ENCODE measurements at regions not wholly inside any gene's neighbourhood (a gene's known extent, or its start where the extent isn't known, plus 50 kb on each side); places are given as distances from the start of the nearest gene placed in this dataset.

DNA sequence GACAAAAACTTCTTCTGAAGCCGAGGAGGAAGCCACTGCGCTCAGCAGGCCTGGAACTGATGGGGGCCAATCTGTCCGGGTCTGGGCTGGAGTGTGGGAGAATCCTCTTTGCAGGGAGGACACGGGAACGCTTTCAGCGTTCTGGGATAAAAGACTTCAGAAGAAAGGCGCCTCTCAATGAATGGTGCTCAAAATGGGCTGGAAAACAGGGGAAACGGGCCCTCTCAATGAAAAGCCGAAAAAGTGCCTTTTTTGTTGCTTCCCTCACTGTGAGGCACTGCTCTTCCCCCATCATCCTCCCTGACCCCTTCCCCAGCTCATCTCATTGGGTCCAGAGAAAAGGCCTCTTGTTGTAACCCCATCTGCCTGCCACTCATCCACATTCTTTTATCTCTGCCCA, 119.5 kb upstream of the LRIG1 start:
- Mint-ChIP-seq H3K36me3 (ENCODE audit: unreplicated experiment) (no peaks in the 10 kb centered on the region), H3K27me3 (ENCODE audit: unreplicated experiment) (no peaks in the 10 kb centered on the region), H3K9me3 (ENCODE audit: unreplicated experiment) (no peaks in the 10 kb centered on the region), H3K27ac (ENCODE audit: unreplicated experiment) (no peak overlapping the region), H3K4me1 (ENCODE audit: unreplicated experiment) (peaks cover 25% of the 10 kb centered on the region), H3K4me3 (ENCODE audit: unreplicated experiment) (no peak overlapping the region)
- TF ChIP-seq, protein P1, sequence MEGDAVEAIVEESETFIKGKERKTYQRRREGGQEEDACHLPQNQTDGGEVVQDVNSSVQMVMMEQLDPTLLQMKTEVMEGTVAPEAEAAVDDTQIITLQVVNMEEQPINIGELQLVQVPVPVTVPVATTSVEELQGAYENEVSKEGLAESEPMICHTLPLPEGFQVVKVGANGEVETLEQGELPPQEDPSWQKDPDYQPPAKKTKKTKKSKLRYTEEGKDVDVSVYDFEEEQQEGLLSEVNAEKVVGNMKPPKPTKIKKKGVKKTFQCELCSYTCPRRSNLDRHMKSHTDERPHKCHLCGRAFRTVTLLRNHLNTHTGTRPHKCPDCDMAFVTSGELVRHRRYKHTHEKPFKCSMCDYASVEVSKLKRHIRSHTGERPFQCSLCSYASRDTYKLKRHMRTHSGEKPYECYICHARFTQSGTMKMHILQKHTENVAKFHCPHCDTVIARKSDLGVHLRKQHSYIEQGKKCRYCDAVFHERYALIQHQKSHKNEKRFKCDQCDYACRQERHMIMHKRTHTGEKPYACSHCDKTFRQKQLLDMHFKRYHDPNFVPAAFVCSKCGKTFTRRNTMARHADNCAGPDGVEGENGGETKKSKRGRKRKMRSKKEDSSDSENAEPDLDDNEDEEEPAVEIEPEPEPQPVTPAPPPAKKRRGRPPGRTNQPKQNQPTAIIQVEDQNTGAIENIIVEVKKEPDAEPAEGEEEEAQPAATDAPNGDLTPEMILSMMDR (IDR thresholded peaks at IDR 0.05), result no peak
- no peak for DNase-seq (ENCODE audit: extremely low spot score, unreplicated experiment)

DNA sequence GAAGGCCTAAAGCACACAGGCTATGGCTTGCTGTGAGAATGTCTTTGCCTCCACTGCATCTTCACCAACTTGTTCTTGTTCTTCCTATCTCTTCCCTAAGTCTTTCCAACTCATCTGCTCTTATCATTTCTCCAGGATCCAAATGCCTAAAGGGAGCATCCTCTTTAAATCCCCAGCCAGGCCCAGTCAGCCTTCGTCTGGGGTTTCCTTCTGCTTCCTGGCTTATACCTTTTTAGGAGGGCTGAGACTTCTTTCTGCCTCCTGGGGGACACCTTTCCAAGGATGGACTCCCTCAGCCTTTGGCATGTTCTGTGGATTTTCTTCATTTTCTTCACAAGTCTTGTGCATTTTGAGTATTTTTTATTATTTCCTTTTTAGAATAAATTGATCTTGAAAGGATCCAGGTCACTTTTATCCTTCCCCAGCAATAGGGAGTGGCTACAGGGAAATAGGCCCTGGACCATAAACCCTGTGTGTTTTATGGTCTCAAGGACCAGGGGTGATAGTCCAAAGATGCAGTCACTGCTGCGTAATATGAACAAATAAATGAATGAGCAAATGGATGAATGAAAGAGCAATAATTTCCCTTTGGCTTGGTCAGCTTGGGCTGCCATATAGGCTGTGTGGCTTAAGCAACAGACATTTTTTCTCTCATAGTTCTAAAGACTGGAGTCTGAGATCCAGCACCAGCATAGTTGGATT, 122.1 kb upstream of the LRIG1 start:
- Mint-ChIP-seq H3K9me3 (ENCODE audit: unreplicated experiment) (no peaks in the 10 kb centered on the region), H3K36me3 (ENCODE audit: unreplicated experiment) (no peaks in the 10 kb centered on the region), H3K27ac (ENCODE audit: unreplicated experiment) (no peak overlapping the region), H3K4me3 (ENCODE audit: unreplicated experiment) (no peak overlapping the region), H3K27me3 (ENCODE audit: unreplicated experiment) (no peaks in the 10 kb centered on the region), H3K4me1 (ENCODE audit: unreplicated experiment) (peaks cover 21% of the 10 kb centered on the region)
- no peak for DNase-seq (ENCODE audit: extremely low spot score, unreplicated experiment)
- TF ChIP-seq, protein P1 (IDR thresholded peaks at IDR 0.05), result no peak

DNA sequence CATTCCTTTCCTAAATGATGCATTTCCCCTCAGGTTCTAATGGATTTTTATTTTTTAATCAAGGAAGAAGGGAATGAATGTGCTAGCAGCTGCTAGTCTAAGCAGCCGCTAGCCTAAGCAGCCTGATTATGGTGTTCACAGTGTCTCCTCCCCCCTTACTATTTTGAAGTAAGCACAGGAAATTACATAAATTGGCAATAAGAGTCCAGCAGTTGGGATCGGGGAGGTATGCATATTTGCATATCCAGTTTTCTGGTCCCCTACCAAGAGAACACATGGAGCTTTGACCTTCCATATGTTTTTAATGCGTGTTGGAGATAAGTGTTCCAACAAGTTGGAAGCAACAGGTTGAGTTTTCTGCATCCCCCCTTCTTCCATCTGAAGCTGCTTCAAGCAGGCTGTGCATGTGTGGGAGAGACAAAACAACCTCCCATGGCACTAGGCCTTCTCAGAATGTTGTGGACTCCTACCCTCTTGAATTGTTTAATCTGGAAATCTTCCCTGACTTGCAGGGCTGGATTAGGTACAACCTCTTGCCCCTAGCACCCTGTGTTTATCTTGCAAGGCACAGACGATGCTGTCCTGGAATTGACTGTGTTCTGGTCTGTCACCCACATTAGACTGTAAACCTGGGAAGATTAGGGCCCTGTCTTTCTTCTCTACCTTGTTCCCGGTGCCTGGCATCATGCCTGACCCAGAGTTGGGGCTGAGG, 124.8 kb upstream of the LRIG1 start:
- Mint-ChIP-seq H3K36me3 (ENCODE audit: unreplicated experiment) (no peaks in the 10 kb centered on the region), H3K27me3 (ENCODE audit: unreplicated experiment) (no peaks in the 10 kb centered on the region), H3K4me3 (ENCODE audit: unreplicated experiment) (no peak overlapping the region), H3K4me1 (ENCODE audit: unreplicated experiment) (peaks cover 13% of the 10 kb centered on the region), H3K27ac (ENCODE audit: unreplicated experiment) (no peak overlapping the region), H3K9me3 (ENCODE audit: unreplicated experiment) (no peaks in the 10 kb centered on the region)
- TF ChIP-seq, protein P1 (IDR thresholded peaks at IDR 0.05), result no peak
- DNase-seq (ENCODE audit: extremely low spot score, unreplicated experiment), result no peak

DNA sequence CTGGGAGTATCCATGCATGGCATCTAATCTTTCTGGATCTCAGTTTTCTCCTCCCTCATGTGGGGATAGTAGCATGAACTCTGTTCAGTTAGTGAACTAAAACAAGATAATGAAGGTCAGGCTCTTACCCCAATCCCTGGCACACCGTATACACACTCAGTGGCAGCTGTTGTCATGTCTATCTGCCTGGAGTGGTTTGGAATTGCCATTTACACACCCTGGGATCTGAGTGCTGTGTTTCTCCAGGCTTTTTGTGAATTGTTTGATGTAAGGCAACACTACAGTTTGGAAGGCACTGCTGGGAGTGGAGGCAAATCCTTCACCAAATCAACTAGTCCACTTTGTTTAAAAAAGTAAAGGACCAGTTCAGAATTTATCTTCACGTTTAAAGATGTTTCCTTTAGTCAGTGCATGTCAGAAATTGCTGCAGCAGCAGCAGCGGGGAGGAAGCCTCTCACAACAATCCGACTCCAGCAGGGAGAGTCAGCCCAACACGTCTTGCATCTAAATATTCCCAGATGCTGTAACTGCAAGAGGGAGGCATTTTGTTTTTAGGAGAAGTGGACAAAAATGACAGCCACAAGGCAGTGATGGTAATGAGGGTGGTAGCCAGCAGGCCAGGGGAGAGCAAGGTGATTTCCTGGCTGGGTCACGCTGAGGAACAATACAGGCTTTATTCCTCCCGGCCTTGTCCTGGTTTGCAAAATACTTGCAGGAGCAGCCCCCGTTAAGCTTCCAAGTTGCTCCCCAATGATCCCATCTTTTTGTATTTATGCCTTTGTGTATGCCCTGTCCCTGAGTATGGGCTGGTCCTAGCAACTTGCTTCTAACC, 128.5 kb upstream of the LRIG1 start:
- TF ChIP-seq, protein P1 (IDR thresholded peaks at IDR 0.05), result no peak
- peaks cover 8% of the 10 kb centered on the region for H3K27me3 Mint-ChIP-seq (ENCODE audit: unreplicated experiment)
- no peaks in the 10 kb centered on the region for H3K9me3 Mint-ChIP-seq (ENCODE audit: unreplicated experiment)
- no peak overlapping the region for H3K27ac Mint-ChIP-seq (ENCODE audit: unreplicated experiment)
- H3K4me3 Mint-ChIP-seq (ENCODE audit: unreplicated experiment), result no peak overlapping the region
- H3K4me1 Mint-ChIP-seq (ENCODE audit: unreplicated experiment), result peaks cover 15% of the 10 kb centered on the region
- no peaks in the 10 kb centered on the region for H3K36me3 Mint-ChIP-seq (ENCODE audit: unreplicated experiment)
- DNase-seq (ENCODE audit: extremely low spot score, unreplicated experiment), result no peak

DNA sequence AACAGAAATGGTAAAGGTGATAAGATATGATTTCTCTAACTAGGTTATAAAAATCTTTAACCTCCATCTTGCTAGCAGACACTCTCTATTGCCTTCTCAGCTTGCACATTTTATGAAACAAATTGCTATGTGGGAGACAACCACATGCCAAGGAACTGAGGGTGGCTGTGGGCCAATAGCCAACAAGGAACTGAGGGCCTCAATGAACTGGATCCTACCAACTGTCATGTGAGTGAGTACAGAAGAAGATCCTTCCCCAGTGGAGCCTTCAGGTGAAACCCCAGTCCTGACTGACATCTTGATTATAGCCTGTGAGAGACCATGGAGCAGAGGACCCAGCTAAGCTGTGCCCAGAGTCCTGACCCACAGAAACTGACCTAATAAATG, 129.2 kb upstream of the LRIG1 start:
- H3K4me1 Mint-ChIP-seq (ENCODE audit: unreplicated experiment), result peaks cover 15% of the 10 kb centered on the region
- H3K9me3 Mint-ChIP-seq (ENCODE audit: unreplicated experiment), result no peaks in the 10 kb centered on the region
- H3K27ac Mint-ChIP-seq (ENCODE audit: unreplicated experiment), result no peak overlapping the region
- H3K4me3 Mint-ChIP-seq (ENCODE audit: unreplicated experiment), result no peak overlapping the region
- DNase-seq (ENCODE audit: extremely low spot score, unreplicated experiment), result no peak
- H3K27me3 Mint-ChIP-seq (ENCODE audit: unreplicated experiment), result peaks cover 8% of the 10 kb centered on the region
- TF ChIP-seq, protein P1 (IDR thresholded peaks at IDR 0.05), result no peak
- no peaks in the 10 kb centered on the region for H3K36me3 Mint-ChIP-seq (ENCODE audit: unreplicated experiment)

Measured in osteocyte (in vitro differentiated cells).